ENCODE measurements at regions not wholly inside any gene's neighbourhood (a gene's known extent, or its start where the extent isn't known, plus 50 kb on each side); places are given as distances from the start of the nearest gene placed in this dataset.

GRCh38 chrX:98407584-98407983 is 1523.9 kb downstream of the RPA4 start:
- Mint-ChIP-seq H3K4me3 (no peak overlapping the region), H3K9me3 (no peaks in the 10 kb centered on the region), H3K27me3 (ENCODE audit: low read depth) (no peaks in the 10 kb centered on the region), H3K27ac (no peak overlapping the region), H3K36me3 (no peaks in the 10 kb centered on the region), H3K4me1 (peaks cover 11% of the 10 kb centered on the region)
- no peak for TF ChIP-seq ZNF425 (CRISPR knock-in tag; conservative IDR thresholded peaks at IDR 0.05)
- no peak for TF ChIP-seq MAX (CRISPR knock-in tag; IDR thresholded peaks at IDR 0.05)
- TF ChIP-seq NR1H2 (CRISPR knock-in tag; IDR thresholded peaks at IDR 0.05) = no peak
- no peak for TF ChIP-seq FOXP4 (CRISPR knock-in tag; IDR thresholded peaks at IDR 0.05)
- ChIA-PET CTCF (no interaction called here), POLR2A (no interaction called here)
- ATAC-seq (no peak), DNase-seq (ENCODE audit: low spot score) (no peak)

- H3K9me3 Mint-ChIP-seq = peaks cover 6% of the 10 kb centered on the region
- no peak for DNase-seq (ENCODE audit: low spot score)
- POLR2A ChIA-PET = no interaction called here
- no peak for TF ChIP-seq ERG (CRISPR knock-in tag; IDR thresholded peaks at IDR 0.05)
- no peak overlapping the region for H3K4me3 Mint-ChIP-seq
- H3K4me1 Mint-ChIP-seq = peaks cover 11% of the 10 kb centered on the region
- ATAC-seq = no peak
- H3K27me3 Mint-ChIP-seq (ENCODE audit: low read depth) = no peaks in the 10 kb centered on the region
- H3K36me3 Mint-ChIP-seq = peaks cover 6% of the 10 kb centered on the region; the same call in 1 of the 2 replicates
- CTCF ChIA-PET = no interaction called here
- no peak overlapping the region for H3K27ac Mint-ChIP-seq
Measured at GRCh38 chrX:98409867-98410266, 1526.2 kb downstream of the RPA4 start.

- H3K4me1 Mint-ChIP-seq = peaks cover 4% of the 10 kb centered on the region
- H3K4me3 Mint-ChIP-seq = no peak overlapping the region
- ChIA-PET CTCF (no interaction called here), POLR2A (no interaction called here)
- no peak overlapping the region for H3K27ac Mint-ChIP-seq
- DNase-seq (ENCODE audit: low spot score) (no peak), ATAC-seq (no peak)
- H3K9me3 Mint-ChIP-seq = peaks cover 14% of the 10 kb centered on the region
- no peaks in the 10 kb centered on the region; the same call in 1 of the 2 replicates for H3K27me3 Mint-ChIP-seq (ENCODE audit: low read depth)
- H3K36me3 Mint-ChIP-seq = peaks cover 23% of the 10 kb centered on the region
- TF ChIP-seq TP53 (CRISPR knock-in tag; IDR thresholded peaks at IDR 0.05) (no peak), NFATC4 (CRISPR knock-in tag; IDR thresholded peaks at IDR 0.05) (no peak), PRRX2 (CRISPR knock-in tag; IDR thresholded peaks at IDR 0.05) (no peak), ARID4B (CRISPR knock-in tag; IDR thresholded peaks at IDR 0.05; ENCODE audit: borderline replicate concordance) (no peak), E2F4 (CRISPR knock-in tag; IDR thresholded peaks at IDR 0.05; ENCODE audit: borderline replicate concordance, low read depth) (no peak), EMX1 (CRISPR knock-in tag; IDR thresholded peaks at IDR 0.05) (no peak), ZMAT4 (CRISPR knock-in tag; IDR thresholded peaks at IDR 0.05) (no peak), PRDM15 (CRISPR knock-in tag; IDR thresholded peaks at IDR 0.05) (no peak), SP1 (CRISPR knock-in tag; conservative IDR thresholded peaks at IDR 0.05) (no peak), MYBL2 (CRISPR knock-in tag; IDR thresholded peaks at IDR 0.05) (no peak)
Measured at GRCh38 chrX:98412058-98412457, 1528.3 kb downstream of the RPA4 start.
